IgD-negative memory B cell (primary cell): ENCODE measurements at regions not wholly inside any gene's neighbourhood (a gene's known extent, or its start where the extent isn't known, plus 50 kb on each side); places are given as distances from the start of the nearest gene placed in this dataset.
A peak's percentile ranks its signal among the peaks of the same experiment; 100 is the strongest.

Experiments
- H3K27ac Mint-ChIP-seq, 3 donors: one replicate each; pipeline ENCODE4 v1.8.0; 2020 to 2022; ENCODE audit warnings: mild to moderate bottlenecking in 3 of 3, mixed read lengths in 3 of 3, moderate library complexity in 1 of 3
- H3K27me3 Mint-ChIP-seq: one replicate; pipeline ENCODE4 v1.8.0; 2021; ENCODE audit warnings: mixed read lengths
- H3K36me3 Mint-ChIP-seq: one replicate; pipeline ENCODE4 v1.8.0; 2020; ENCODE audit warnings: mild to moderate bottlenecking, mixed read lengths
- H3K4me1 Mint-ChIP-seq, 3 donors: one replicate each; pipeline ENCODE4 v1.8.0; 2020 to 2022; ENCODE audit warnings: mixed read lengths in 3 of 3, mild to moderate bottlenecking in 1 of 3
- H3K4me3 Mint-ChIP-seq, 4 donors: one replicate each; pipeline ENCODE4 v1.8.0; 2020 to 2022; ENCODE audit warnings: mild to moderate bottlenecking in 4 of 4, mixed read lengths in 4 of 4, moderate library complexity in 3 of 4
- H3K9me3 Mint-ChIP-seq, 3 donors: one replicate each; pipeline ENCODE4 v1.8.0; 2020 to 2021; ENCODE audit warnings: mixed read lengths in 3 of 3, mild to moderate bottlenecking in 1 of 3

- Mint-ChIP-seq H3K27me3 (peaks cover 1% of the 10 kb centered on the region), H3K4me1 (no peaks in the 10 kb centered on the region), H3K4me3 (no peak overlapping the region), H3K27ac (no peak overlapping the region), H3K36me3 (peaks cover 3% of the 10 kb centered on the region), H3K9me3 (no peaks in the 10 kb centered on the region)
Observed at GRCh38 chr20:52349806-52350205, 158.2 kb upstream of the ZFP64 start.

GRCh38 chr20:52348434-52348833 lies 156.9 kb upstream of the ZFP64 start:
- peaks cover 0 to 1% (median 0%) of the 10 kb centered on the region in 3 donors for H3K9me3 Mint-ChIP-seq
- peaks cover 6% of the 10 kb centered on the region for H3K27me3 Mint-ChIP-seq
- H3K36me3 Mint-ChIP-seq: peaks cover 3% of the 10 kb centered on the region
- no peaks in the 10 kb centered on the region for H3K4me1 Mint-ChIP-seq
- H3K4me3 Mint-ChIP-seq: no peak overlapping the region
- peak overlapping the region in 1 of 3 donors; percentile 1 for H3K27ac Mint-ChIP-seq

GRCh38 chr20:52346797-52347196 lies 155.2 kb upstream of the ZFP64 start:
- Mint-ChIP-seq H3K9me3 (peaks cover 0 to 1% (median 0%) of the 10 kb centered on the region in 3 donors), H3K27me3 (peaks cover 9% of the 10 kb centered on the region), H3K36me3 (peaks cover 3% of the 10 kb centered on the region), H3K4me1 (no peaks in the 10 kb centered on the region), H3K4me3 (no peak overlapping the region), H3K27ac (no peak overlapping the region)

- H3K4me1 Mint-ChIP-seq: no peaks in the 10 kb centered on the region
- no peak overlapping the region for H3K4me3 Mint-ChIP-seq
- H3K27me3 Mint-ChIP-seq: peaks cover 9% of the 10 kb centered on the region
Observed at GRCh38 chr20:52342913-52343312, 151.3 kb upstream of the ZFP64 start.

GRCh38 chr20:52340036-52340634 lies 148.6 kb upstream of the ZFP64 start:
- peaks cover 0 to 3% (median 1%) of the 10 kb centered on the region in 3 donors for H3K9me3 Mint-ChIP-seq
- no peak overlapping the region for H3K4me3 Mint-ChIP-seq
- no peaks in the 10 kb centered on the region for H3K4me1 Mint-ChIP-seq
- peaks cover 2% of the 10 kb centered on the region for H3K36me3 Mint-ChIP-seq
- H3K27me3 Mint-ChIP-seq: peaks cover 11% of the 10 kb centered on the region
- no peak overlapping the region for H3K27ac Mint-ChIP-seq

More at GRCh38 chr20:52342913-52343312, 151.3 kb upstream of the ZFP64 start:
- Mint-ChIP-seq H3K9me3 (peaks cover 0 to 3% (median 1%) of the 10 kb centered on the region in 3 donors), H3K27ac (no peak overlapping the region), H3K36me3 (peaks cover 2% of the 10 kb centered on the region)

GRCh38 chr20:52332649-52333250 lies 141.2 kb upstream of the ZFP64 start:
- Mint-ChIP-seq H3K9me3 (peaks cover 0 to 7% (median 4%) of the 10 kb centered on the region in 3 donors), H3K27ac (no peak overlapping the region), H3K27me3 (peaks cover 12% of the 10 kb centered on the region), H3K36me3 (no peaks in the 10 kb centered on the region), H3K4me1 (no peaks in the 10 kb centered on the region), H3K4me3 (no peak overlapping the region)

- peaks cover 12% of the 10 kb centered on the region for H3K27me3 Mint-ChIP-seq
- no peak overlapping the region for H3K27ac Mint-ChIP-seq
- no peaks in the 10 kb centered on the region for H3K36me3 Mint-ChIP-seq
- H3K4me3 Mint-ChIP-seq: no peak overlapping the region
- peaks cover 0 to 7% (median 4%) of the 10 kb centered on the region in 3 donors for H3K9me3 Mint-ChIP-seq
- H3K4me1 Mint-ChIP-seq: no peaks in the 10 kb centered on the region
Observed at GRCh38 chr20:52332230-52332629, 140.7 kb upstream of the ZFP64 start.

- H3K9me3 Mint-ChIP-seq: peaks cover 0 to 7% (median 4%) of the 10 kb centered on the region in 3 donors
- H3K4me1 Mint-ChIP-seq: no peaks in the 10 kb centered on the region
- H3K36me3 Mint-ChIP-seq: no peaks in the 10 kb centered on the region
- H3K4me3 Mint-ChIP-seq: no peak overlapping the region
- no peak overlapping the region for H3K27ac Mint-ChIP-seq
- peaks cover 12% of the 10 kb centered on the region for H3K27me3 Mint-ChIP-seq
Observed at GRCh38 chr20:52331655-52332054, 140.1 kb upstream of the ZFP64 start.

GRCh38 chr20:52321396-52321795 lies 129.8 kb upstream of the ZFP64 start:
- H3K4me1 Mint-ChIP-seq: no peaks in the 10 kb centered on the region
- H3K9me3 Mint-ChIP-seq: no peaks in the 10 kb centered on the region
- H3K27me3 Mint-ChIP-seq: peaks cover 2% of the 10 kb centered on the region
- no peak overlapping the region for H3K27ac Mint-ChIP-seq
- peaks cover 1% of the 10 kb centered on the region for H3K36me3 Mint-ChIP-seq
- no peak overlapping the region for H3K4me3 Mint-ChIP-seq

- H3K27me3 Mint-ChIP-seq: peaks cover 2% of the 10 kb centered on the region
- H3K27ac Mint-ChIP-seq: no peak overlapping the region
- no peak overlapping the region for H3K4me3 Mint-ChIP-seq
- no peaks in the 10 kb centered on the region for H3K9me3 Mint-ChIP-seq
- H3K36me3 Mint-ChIP-seq: no peaks in the 10 kb centered on the region
- H3K4me1 Mint-ChIP-seq: peaks cover 0 to 2% (median 0%) of the 10 kb centered on the region in 3 donors
Observed at GRCh38 chr20:52318651-52319050, 127.1 kb upstream of the ZFP64 start.

GRCh38 chr20:52313341-52313963 lies 121.9 kb upstream of the ZFP64 start:
- Mint-ChIP-seq H3K4me3 (no peak overlapping the region), H3K4me1 (peaks cover 0 to 2% (median 0%) of the 10 kb centered on the region in 3 donors), H3K27me3 (peaks cover 3% of the 10 kb centered on the region), H3K27ac (no peak overlapping the region), H3K36me3 (no peaks in the 10 kb centered on the region), H3K9me3 (no peaks in the 10 kb centered on the region)

GRCh38 chr20:52312132-52312729 lies 120.7 kb upstream of the ZFP64 start:
- H3K4me1 Mint-ChIP-seq: peaks cover 0 to 2% (median 0%) of the 10 kb centered on the region in 3 donors
- no peak overlapping the region for H3K27ac Mint-ChIP-seq
- no peak overlapping the region for H3K4me3 Mint-ChIP-seq
- H3K9me3 Mint-ChIP-seq: no peaks in the 10 kb centered on the region
- peaks cover 9% of the 10 kb centered on the region for H3K27me3 Mint-ChIP-seq
- no peaks in the 10 kb centered on the region for H3K36me3 Mint-ChIP-seq

- Mint-ChIP-seq H3K27me3 (peaks cover 9% of the 10 kb centered on the region), H3K9me3 (no peaks in the 10 kb centered on the region), H3K4me1 (peaks cover 0 to 2% (median 0%) of the 10 kb centered on the region in 3 donors), H3K4me3 (no peak overlapping the region), H3K27ac (no peak overlapping the region), H3K36me3 (no peaks in the 10 kb centered on the region)
Observed at GRCh38 chr20:52311209-52311794, 119.7 kb upstream of the ZFP64 start.

- Mint-ChIP-seq H3K27ac (no peak overlapping the region), H3K4me3 (no peak overlapping the region)
Observed at GRCh38 chr20:52309181-52309580, 117.6 kb upstream of the ZFP64 start.

GRCh38 chr20:52306477-52306876 lies 114.9 kb upstream of the ZFP64 start:
- Mint-ChIP-seq H3K27ac (no peak overlapping the region), H3K9me3 (peaks cover 0 to 2% (median 0%) of the 10 kb centered on the region in 3 donors), H3K4me1 (peaks cover 0 to 2% (median 0%) of the 10 kb centered on the region in 3 donors)

More at GRCh38 chr20:52309181-52309580, 117.6 kb upstream of the ZFP64 start:
- Mint-ChIP-seq H3K27me3 (peaks cover 9% of the 10 kb centered on the region), H3K4me1 (peaks cover 0 to 2% (median 0%) of the 10 kb centered on the region in 3 donors), H3K36me3 (peaks cover 3% of the 10 kb centered on the region), H3K9me3 (no peaks in the 10 kb centered on the region)

More at GRCh38 chr20:52306477-52306876, 114.9 kb upstream of the ZFP64 start:
- H3K27me3 Mint-ChIP-seq: peaks cover 12% of the 10 kb centered on the region
- peaks cover 3% of the 10 kb centered on the region for H3K36me3 Mint-ChIP-seq
- H3K4me3 Mint-ChIP-seq: no peak overlapping the region
